IMR-90 (cell line): ENCODE measurements at regions not wholly inside any gene's neighbourhood (a gene's known extent, or its start where the extent isn't known, plus 50 kb on each side); places are given as distances from the start of the nearest gene placed in this dataset.

Experiments used
- ATAC-seq: fragments of 200-7000 bp; cut with Tn5 transposase; 2 replicates; pipeline ENCODE4 v1.9.1; 2020; ENCODE audit warnings: low read depth, mild to moderate bottlenecking, moderate library complexity
- BruUV-seq: library from RNA; stranded (reverse); fragments of 400-500 nt; replicated peaks from 2 replicates; lab custom pipeline; 2021; lab: Mats Ljungman, UMichigan
- CTCF ChIA-PET: fragments of 300-600 bp; formaldehyde crosslinking; extraction: SDS; loops from one replicate; lab custom pipeline; 2021; ENCODE audit warnings: antibody characterized with exemption; lab: Yijun Ruan, JAX
- POLR2A ChIA-PET: fragments of 300-600 bp; sonication (Branson Sonifier 250); formaldehyde crosslinking; loops from one replicate; lab custom pipeline; 2022; ENCODE audit warnings: antibody characterized with exemption; ENCODE audit not compliant: unreplicated experiment; lab: Charles Lee
- DNase-seq: peaks from one replicate; pipeline ENCODE4 v3.0.0; 2013
- H2AFZ ChIP-seq: replicated peaks from 2 replicates; pipeline ENCODE3; 2013; ENCODE audit warnings: low read length, mild to moderate bottlenecking; ENCODE audit not compliant: poor library complexity
- H2AK5ac ChIP-seq: 2 replicates; pipeline ENCODE4 v1.6.1; 2013; ENCODE audit warnings: low read depth, low read length, inconsistent platforms
- H2AK9ac ChIP-seq: replicated peaks from 2 replicates; pipeline ENCODE3; 2013; ENCODE audit warnings: mild to moderate bottlenecking, low read depth, low read length, moderate library complexity; ENCODE audit not compliant: poor library complexity
- H2BK120ac ChIP-seq: 2 replicates; pipeline ENCODE4 v1.6.1; 2013; ENCODE audit warnings: low read depth, low read length, inconsistent platforms
- H2BK15ac ChIP-seq: 3 replicates; pipeline ENCODE4 v1.6.1; 2013; ENCODE audit warnings: low read depth, low read length, inconsistent platforms
- H2BK20ac ChIP-seq: 2 replicates; pipeline ENCODE4 v1.6.1; 2013; ENCODE audit warnings: low read depth, mild to moderate bottlenecking, inconsistent platforms, low read length, moderate library complexity
- H2BK5ac ChIP-seq: 2 replicates; pipeline ENCODE4 v1.6.1; 2013; ENCODE audit warnings: mild to moderate bottlenecking, low read depth, low read length, inconsistent platforms; ENCODE audit not compliant: poor library complexity, severe bottlenecking
- H3K14ac ChIP-seq: replicated peaks from 2 replicates; pipeline ENCODE4 v1.6.1; 2013; ENCODE audit warnings: low read depth, low read length, inconsistent platforms
- H3K18ac ChIP-seq: 2 replicates; pipeline ENCODE4 v1.6.1; 2013; ENCODE audit warnings: low read depth, low read length, control low read depth
- H3K23ac ChIP-seq: 2 replicates; pipeline ENCODE4 v1.6.1; 2013; ENCODE audit warnings: low read depth, low read length, inconsistent platforms
- H3K27ac ChIP-seq: 2 replicates; pipeline ENCODE4 v1.5.1; 2013; ENCODE audit warnings: mild to moderate bottlenecking, control low read depth, low read length; ENCODE audit not compliant: insufficient read depth
- H3K27me3 ChIP-seq: 2 replicates; pipeline ENCODE4 v1.6.1; 2013; ENCODE audit warnings: low read length; ENCODE audit not compliant: control insufficient read depth, insufficient read depth
- H3K36me3 ChIP-seq: 2 replicates; pipeline ENCODE4 v1.6.1; 2013; ENCODE audit warnings: low read length, mixed read lengths; ENCODE audit not compliant: control insufficient read depth, insufficient read depth
- H3K4ac ChIP-seq: 2 replicates; pipeline ENCODE4 v1.6.1; 2013; ENCODE audit warnings: low read depth, low read length, inconsistent platforms
- H3K4me1 ChIP-seq: 2 replicates; pipeline ENCODE4 v1.6.1; 2013; ENCODE audit warnings: low read length, mixed read lengths; ENCODE audit not compliant: control insufficient read depth, insufficient read depth
- H3K4me2 ChIP-seq: 2 replicates; pipeline ENCODE4 v1.6.1; 2013; ENCODE audit warnings: low read depth, mild to moderate bottlenecking, control low read depth, low read length, moderate library complexity
- H3K4me3 ChIP-seq: 2 replicates; pipeline ENCODE4 v1.5.1; 2013; ENCODE audit warnings: low read depth, mild to moderate bottlenecking, control low read depth, low read length, moderate library complexity; ENCODE audit not compliant: insufficient read depth
- H3K56ac ChIP-seq: 2 replicates; pipeline ENCODE4 v1.6.1; 2013; ENCODE audit warnings: low read length, inconsistent platforms; ENCODE audit not compliant: insufficient read depth; ENCODE audit errors: extremely low read depth
- H3K79me1 ChIP-seq, 2 experiments: 2 replicates each; pipeline ENCODE4 v1.6.1; 2013; ENCODE audit warnings: low read length in 2 of 2, inconsistent platforms in 1 of 2, low read depth in 1 of 2
- H3K9ac ChIP-seq: 2 replicates; pipeline ENCODE4 v1.6.1; 2013; ENCODE audit warnings: low read depth, low read length, control low read depth
- H3K9me1 ChIP-seq: 2 replicates; pipeline ENCODE4 v1.6.1; 2013; ENCODE audit warnings: low read length, inconsistent platforms; ENCODE audit not compliant: insufficient read depth
- H3K9me3 ChIP-seq: 2 replicates; pipeline ENCODE4 v1.6.1; 2013; ENCODE audit warnings: low read length; ENCODE audit not compliant: control insufficient read depth, insufficient read depth
- H4K20me1 ChIP-seq: 2 replicates; pipeline ENCODE4 v1.6.1; 2013; ENCODE audit warnings: low read length, inconsistent platforms; ENCODE audit not compliant: insufficient read depth
- H4K5ac ChIP-seq: 2 replicates; pipeline ENCODE4 v1.6.1; 2013; ENCODE audit warnings: mild to moderate bottlenecking, low read depth, low read length, control low read depth
- H4K8ac ChIP-seq, 2 experiments: 2 replicates each; pipeline ENCODE4 v1.6.1; 2013; ENCODE audit warnings: low read depth in 2 of 2, low read length in 2 of 2, control low read depth in 1 of 2, inconsistent platforms in 1 of 2
- H4K91ac ChIP-seq: 2 replicates; pipeline ENCODE4 v1.6.1; 2013; ENCODE audit warnings: low read depth, low read length, inconsistent platforms; ENCODE audit not compliant: insufficient read depth
- BHLHE40 ChIP-seq: fragments of 150-350 bp; IDR thresholded peaks from 2 replicates; pipeline ENCODE4 v1.6.1; 2016; ENCODE audit warnings: mild to moderate bottlenecking, low read depth, low read length
- CEBPB ChIP-seq: IDR thresholded peaks from 2 replicates; pipeline ENCODE4 v1.6.1; 2012; ENCODE audit warnings: low read depth, low read length, improper control_type of control experiment
- FOS ChIP-seq: fragments of 150-350 bp; IDR thresholded peaks from 2 replicates; pipeline ENCODE4 v1.6.1; 2016; ENCODE audit warnings: low read depth, low read length
- MAFK ChIP-seq: IDR thresholded peaks from 2 replicates; pipeline ENCODE4 v1.6.1; 2012; ENCODE audit warnings: low read depth, low read length, improper control_type of control experiment
- MAZ ChIP-seq: IDR thresholded peaks from 2 replicates; pipeline ENCODE4 v1.6.1; 2012; ENCODE audit warnings: low read depth, mild to moderate bottlenecking, low read length, improper control_type of control experiment, moderate library complexity, borderline replicate concordance
- MXI1 ChIP-seq: IDR thresholded peaks from 2 replicates; pipeline ENCODE4 v1.6.1; 2012; ENCODE audit warnings: low read depth, mild to moderate bottlenecking, low read length, moderate library complexity, borderline replicate concordance
- NFE2L2 ChIP-seq: fragments of 150-350 bp; IDR thresholded peaks from 2 replicates; pipeline ENCODE4 v1.6.1; 2016; ENCODE audit warnings: low read depth, mild to moderate bottlenecking, low read length
- POLR2A ChIP-seq: IDR thresholded peaks from 2 replicates; pipeline ENCODE4 v1.6.1; 2012; ENCODE audit warnings: mild to moderate bottlenecking, low read depth, low read length
- RAD21 ChIP-seq: IDR thresholded peaks from 2 replicates; pipeline ENCODE4 v1.6.1; 2012; ENCODE audit warnings: low read length, improper control_type of control experiment
- RCOR1 ChIP-seq: IDR thresholded peaks from 2 replicates; pipeline ENCODE4 v1.6.1; 2012; ENCODE audit warnings: mild to moderate bottlenecking, low read length, improper control_type of control experiment; ENCODE audit not compliant: insufficient replicate concordance
- SMC3 ChIP-seq: fragments of 150-350 bp; IDR thresholded peaks from 2 replicates; pipeline ENCODE4 v1.6.1; 2016; ENCODE audit warnings: low read depth, mild to moderate bottlenecking, antibody characterized with exemption, low read length, moderate library complexity
- USF2 ChIP-seq: fragments of 150-350 bp; IDR thresholded peaks from 2 replicates; pipeline ENCODE4 v1.6.1; 2017; ENCODE audit warnings: mild to moderate bottlenecking, antibody characterized with exemption, low read length, low read depth
- WGBS, 2 experiments: methylation state at CpG; one replicate each; pipeline versions ENCODE4 v1.1.5 to v1.1.7; 2013; ENCODE audit warnings: missing lambda C conversion rate in 2 of 2; ENCODE audit not compliant: insufficient read length in 1 of 2; ENCODE audit errors: extremely low coverage in 2 of 2; 5-methylcytosine and 5-hydroxymethylcytosine counted together
- dilution Hi-C: fragments of 300-500 bp; cut with HindIII; formaldehyde crosslinking; loops from one replicate; pipeline ENCODE4 v1.14.3; 2018; ENCODE audit warnings: low sequenced_read_pairs; ENCODE audit not compliant: unreplicated experiment
- in situ Hi-C: fragments of 300-500 bp; cut with MboI; formaldehyde crosslinking; loops from 3 replicates; pipeline ENCODE4 v1.14.3; 2019; ENCODE audit warnings: low sequenced_read_pairs, inconsistent platforms, mixed read lengths
- intact Hi-C: fragments of 100-400 bp; cut with micrococcal nuclease; formaldehyde crosslinking; loops from 2 replicates; pipeline ENCODE4 v1.10.0; 2022
- TF ChIP-seq, protein P1 (sequence below): fragments of 150-350 bp; IDR thresholded peaks from 2 replicates; pipeline ENCODE4 v1.6.1; 2016; ENCODE audit warnings: low read depth, mild to moderate bottlenecking, low read length, moderate library complexity, borderline replicate concordance

DNA sequence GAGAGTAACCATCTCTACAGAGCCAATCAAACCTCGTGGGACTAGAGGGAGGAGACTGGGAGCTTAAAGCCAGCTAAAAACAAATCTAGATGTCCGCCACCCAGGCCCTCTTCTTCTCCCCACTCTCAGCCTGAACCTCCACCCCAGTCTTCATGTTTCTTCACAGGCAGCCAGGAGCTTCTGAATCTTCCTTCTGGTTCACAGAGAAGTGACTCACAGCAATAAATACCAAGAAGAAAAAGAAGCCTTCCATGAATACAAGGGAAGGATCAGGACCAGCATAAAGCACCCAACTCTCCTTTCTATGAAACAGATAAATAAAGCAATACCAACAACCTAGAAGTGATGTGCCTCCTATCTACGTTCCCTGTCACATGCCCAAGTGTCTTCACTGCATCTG is 103.3 kb upstream of the SLIT3 start:
- intact Hi-C loops, result no loop called here

More for the DNA sequence above, 103.3 kb upstream of the SLIT3 start:
- Histone ChIP-seq H2AFZ (no peak overlapping the region), H3K9me1 (no peaks in the 10 kb centered on the region), H3K36me3 (no peaks in the 10 kb centered on the region), H3K27ac (no peak overlapping the region), H3K4me2 (no peak overlapping the region), H3K56ac (no peak overlapping the region), H3K9me3 (no peaks in the 10 kb centered on the region), H3K23ac (no peak overlapping the region), H3K18ac (no peak overlapping the region), H3K4me3 (no peak overlapping the region), H2BK20ac (no peak overlapping the region), H2BK120ac (no peak overlapping the region), H2AK5ac (no peak overlapping the region), H3K14ac (no peak overlapping the region), H4K8ac (no peak overlapping the region), H4K20me1 (no peaks in the 10 kb centered on the region), H2AK9ac (no peak overlapping the region), H4K5ac (no peak overlapping the region), H3K9ac (no peak overlapping the region), H4K91ac (no peak overlapping the region), H3K79me1 (no peaks in the 10 kb centered on the region), H3K4me1 (no peaks in the 10 kb centered on the region), H2BK15ac (no peak overlapping the region), H3K4ac (no peak overlapping the region), H2BK5ac (no peak overlapping the region), H3K27me3 (no peaks in the 10 kb centered on the region)
- BruUV-seq, result no TSS peak
- in situ Hi-C loops (no loop called here), dilution Hi-C loops (no loop called here)
- TF ChIP-seq SMC3 (no peak), RAD21 (no peak), MXI1 (no peak), MAZ (no peak), NFE2L2 (no peak), POLR2A (no peak), USF2 (no peak), RCOR1 (no peak), BHLHE40 (no peak), MAFK (no peak), FOS (no peak), CEBPB (no peak)
- TF ChIP-seq, protein P1, sequence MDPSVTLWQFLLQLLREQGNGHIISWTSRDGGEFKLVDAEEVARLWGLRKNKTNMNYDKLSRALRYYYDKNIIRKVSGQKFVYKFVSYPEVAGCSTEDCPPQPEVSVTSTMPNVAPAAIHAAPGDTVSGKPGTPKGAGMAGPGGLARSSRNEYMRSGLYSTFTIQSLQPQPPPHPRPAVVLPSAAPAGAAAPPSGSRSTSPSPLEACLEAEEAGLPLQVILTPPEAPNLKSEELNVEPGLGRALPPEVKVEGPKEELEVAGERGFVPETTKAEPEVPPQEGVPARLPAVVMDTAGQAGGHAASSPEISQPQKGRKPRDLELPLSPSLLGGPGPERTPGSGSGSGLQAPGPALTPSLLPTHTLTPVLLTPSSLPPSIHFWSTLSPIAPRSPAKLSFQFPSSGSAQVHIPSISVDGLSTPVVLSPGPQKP, result no peak
- 8% methylated on average over 2 of the region's 3 CpGs; no CpG with 5 or more reads in 1 of the 2 experiments for WGBS, 2 experiments
- DNase-seq (no peak), ATAC-seq (no peak)
- CTCF ChIA-PET, result no interaction called here
- POLR2A ChIA-PET, result no interaction called here
